K562 (cell line): ENCODE measurements at regions not wholly inside any gene's neighbourhood (a gene's known extent, or its start where the extent isn't known, plus 50 kb on each side); places are given as distances from the start of the nearest gene placed in this dataset.
"Not testable (repeated sequence)": the region's sequence is repeated elsewhere in the genome, so short reads cannot be mapped to it uniquely, and the experiment has no call there.

ENCODE experiments used
- ATAC-seq: fragments of 200-7000 bp; cut with Tn5 transposase; 3 replicates; pipeline ENCODE4 v1.9.1; 2020; ENCODE audit warnings: moderate library complexity
- BruUV-seq: library from RNA; stranded (reverse); fragments of 400-500 nt; replicated peaks from 2 replicates; lab custom pipeline; 2021; lab: Mats Ljungman, UMichigan
- CTCF ChIA-PET: fragments of 300-600 bp; formaldehyde crosslinking; extraction: SDS; loops from one replicate; lab custom pipeline; 2021; ENCODE audit warnings: low intra/inter-chr PET ratio; lab: Yijun Ruan, JAX
- POLR2A ChIA-PET: fragments of 300-600, 350-650 bp; sonication (Branson Sonifier 250); formaldehyde crosslinking; extraction: SDS; loops from one replicate; lab custom pipeline; 2021; ENCODE audit warnings: antibody characterized with exemption, inconsistent platforms; lab: Yijun Ruan, JAX
- DNase-seq, 4 experiments: peaks; one replicate each; pipeline versions ENCODE4 v3.0.0 to v3.0.0-alpha.2; 2011 to 2018; ENCODE audit warnings: low spot score in 3 of 4, mixed read lengths in 3 of 4; ENCODE audit errors: extremely low read depth in 1 of 4
- FAIRE-seq: peaks from 2 replicates; lab custom pipeline; 2011; peaks lifted over from hg19 to GRCh38; lab: Jason Lieb, UNC
- H2AFZ ChIP-seq: 2 replicates; pipeline ENCODE4 v1.6.0; 2011; ENCODE audit warnings: low read depth, low read length, control low read depth, inconsistent platforms
- H3K27ac ChIP-seq: fragments of 200-600 bp; 3 replicates; pipeline ENCODE4 v1.8.0; 2011; ENCODE audit warnings: low read depth, mild to moderate bottlenecking, control low read depth, inconsistent platforms, low read length, moderate library complexity, mixed read lengths; ENCODE audit errors: extremely low read depth
- H3K27me3 ChIP-seq, 2 experiments: fragments of 300-600 bp in 1 of 2; 2 replicates in 1 of 2; 3 replicates in 1 of 2; pipeline versions ENCODE4 v1.6.0 to v1.8.0; 2011; ENCODE audit warnings: inconsistent platforms in 2 of 2, low read length in 2 of 2, mild to moderate bottlenecking in 1 of 2, mixed read lengths in 1 of 2, moderate library complexity in 1 of 2; ENCODE audit not compliant: control insufficient read depth in 2 of 2, insufficient read depth in 2 of 2
- H3K36me3 ChIP-seq: fragments of 300-600 bp; 3 replicates; pipeline ENCODE4 v1.8.0; 2011; ENCODE audit warnings: mild to moderate bottlenecking, low read length, inconsistent platforms; ENCODE audit not compliant: control insufficient read depth, insufficient read depth
- H3K4me1 ChIP-seq, 2 experiments: fragments of 200-600 bp in 1 of 2; replicated peaks in 1 of 2; 2 replicates in 1 of 2; 3 replicates in 1 of 2; pipeline versions ENCODE4 v1.5.1 to v1.8.0; 2011; ENCODE audit warnings: inconsistent platforms in 2 of 2, low read length in 2 of 2, mild to moderate bottlenecking in 1 of 2, mixed read lengths in 1 of 2, moderate library complexity in 1 of 2; ENCODE audit not compliant: control insufficient read depth in 2 of 2, insufficient read depth in 2 of 2
- H3K4me2 ChIP-seq: 2 replicates; pipeline ENCODE4 v1.6.1; 2011; ENCODE audit warnings: low read length, control low read depth, inconsistent platforms, mixed read lengths; ENCODE audit not compliant: insufficient read depth
- H3K4me3 ChIP-seq: fragments of 200-600 bp; sonication (generic), shearing (Covaris generic); 2 replicates; pipeline ENCODE4 v1.5.1; 2016; ENCODE audit warnings: control low read depth, inconsistent platforms
- H3K79me2 ChIP-seq: fragments of 200-600 bp; 3 replicates; pipeline ENCODE4 v1.8.0; 2011; ENCODE audit warnings: low read length, inconsistent platforms; ENCODE audit not compliant: control insufficient read depth, insufficient read depth
- H3K9ac ChIP-seq, 2 experiments: 2 replicates each; pipeline versions ENCODE4 v1.6.0 to v1.6.1; 2011; ENCODE audit warnings: low read depth in 2 of 2, low read length in 2 of 2, control low read depth in 1 of 2, inconsistent platforms in 1 of 2, mild to moderate bottlenecking in 1 of 2, mixed read lengths in 1 of 2; ENCODE audit not compliant: insufficient read depth in 1 of 2
- H3K9me1 ChIP-seq: one replicate; pipeline ENCODE4 v1.6.0; 2011; ENCODE audit warnings: inconsistent platforms, mild to moderate bottlenecking, low read length, moderate library complexity; ENCODE audit not compliant: control insufficient read depth, insufficient read depth
- H3K9me3 ChIP-seq: replicated peaks from 2 replicates; pipeline ENCODE4 v1.5.1; 2011; ENCODE audit warnings: low read depth, low read length, inconsistent platforms; ENCODE audit not compliant: control insufficient read depth, insufficient read depth
- H4K20me1 ChIP-seq: replicated peaks from 2 replicates; pipeline ENCODE4 v1.6.1; 2011; ENCODE audit warnings: low read length, inconsistent platforms, mixed read lengths; ENCODE audit not compliant: control insufficient read depth, insufficient read depth
- KDM1A ChIP-seq, 2 experiments: fragments of 450-650 bp; IDR thresholded peaks; 2 replicates each; pipeline ENCODE4 v1.6.1; 2016; ENCODE audit warnings: mild to moderate bottlenecking in 2 of 2
- PHF21A ChIP-seq: fragments of 450-650 bp; IDR thresholded peaks from 2 replicates; pipeline ENCODE4 v1.6.1; 2017; ENCODE audit warnings: low read depth, borderline replicate concordance
- SRSF9 ChIP-seq: fragments of 200-400 bp; formaldehyde crosslinking; IDR thresholded peaks from 2 replicates; pipeline ENCODE4 v1.6.1; 2017; ENCODE audit warnings: low read depth, low read length, borderline replicate concordance
- WGBS: fragments of 100-300 bp; shearing (Covaris generic); methylation state at CpG from one replicate; pipeline ENCODE4 v1.1.6; 2016; ENCODE audit warnings: low coverage, mixed read lengths; ENCODE audit not compliant: insufficient coverage; ENCODE audit errors: missing lambda C conversion rate; 5-methylcytosine and 5-hydroxymethylcytosine counted together
- in situ Hi-C: fragments of 300-500 bp; cut with MboI; formaldehyde crosslinking; loops from 4 replicates; pipeline ENCODE4 v1.15.0; 2018; ENCODE audit warnings: inconsistent platforms, mixed read lengths
- intact Hi-C: fragments of 100-400 bp; cut with micrococcal nuclease; formaldehyde crosslinking; loops from 2 replicates; pipeline ENCODE4 v1.14.2; 2022
- TF ChIP-seq, protein P1 (sequence below): IDR thresholded peaks from 2 replicates; pipeline ENCODE4 v1.6.1; 2011; ENCODE audit warnings: borderline replicate concordance, low read depth, mild to moderate bottlenecking, moderate library complexity, low read length; ENCODE audit not compliant: insufficient read depth, poor library complexity, severe bottlenecking
- TF ChIP-seq, protein P2 (sequence below): sonication (generic); formaldehyde crosslinking; IDR thresholded peaks from 2 replicates; pipeline ENCODE4 v1.4.0; 2020; ENCODE audit warnings: mild to moderate bottlenecking, missing genetic modification reagents
- TF ChIP-seq, protein P3 (sequence below): fragments of 250-450 bp; sonication (Bioruptor Pico); IDR thresholded peaks from 2 replicates; pipeline ENCODE4 v1.5.0; 2021
- TF ChIP-seq, protein P4 (sequence below): fragments of 450-650 bp; formaldehyde crosslinking; IDR thresholded peaks from 2 replicates; pipeline ENCODE4 v1.4.0; 2020; ENCODE audit warnings: mild to moderate bottlenecking

DNA sequence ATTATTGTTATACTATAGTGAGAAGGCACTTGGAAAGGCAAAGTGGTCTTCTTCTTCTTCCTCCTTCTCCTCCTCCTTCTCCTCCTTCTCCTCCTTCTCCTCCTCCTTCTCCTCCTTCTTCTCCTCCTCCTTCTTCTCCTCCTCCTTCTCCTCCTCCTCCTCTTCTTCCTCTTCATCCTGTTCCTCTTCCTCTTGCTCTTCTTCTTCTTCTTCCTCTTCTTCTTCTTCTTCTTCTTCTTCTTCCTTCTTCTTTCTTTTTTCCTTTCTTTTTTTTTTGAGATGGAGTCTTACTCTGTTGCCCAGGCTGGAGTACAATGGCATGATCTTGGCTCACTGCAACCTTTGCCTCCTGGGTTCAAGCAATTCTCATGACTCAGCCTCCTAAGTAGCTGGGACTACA is 225.4 kb downstream of the TTC6 start:
- in situ Hi-C loops, CTCF ChIA-PET: not testable (repeated sequence)

DNA sequence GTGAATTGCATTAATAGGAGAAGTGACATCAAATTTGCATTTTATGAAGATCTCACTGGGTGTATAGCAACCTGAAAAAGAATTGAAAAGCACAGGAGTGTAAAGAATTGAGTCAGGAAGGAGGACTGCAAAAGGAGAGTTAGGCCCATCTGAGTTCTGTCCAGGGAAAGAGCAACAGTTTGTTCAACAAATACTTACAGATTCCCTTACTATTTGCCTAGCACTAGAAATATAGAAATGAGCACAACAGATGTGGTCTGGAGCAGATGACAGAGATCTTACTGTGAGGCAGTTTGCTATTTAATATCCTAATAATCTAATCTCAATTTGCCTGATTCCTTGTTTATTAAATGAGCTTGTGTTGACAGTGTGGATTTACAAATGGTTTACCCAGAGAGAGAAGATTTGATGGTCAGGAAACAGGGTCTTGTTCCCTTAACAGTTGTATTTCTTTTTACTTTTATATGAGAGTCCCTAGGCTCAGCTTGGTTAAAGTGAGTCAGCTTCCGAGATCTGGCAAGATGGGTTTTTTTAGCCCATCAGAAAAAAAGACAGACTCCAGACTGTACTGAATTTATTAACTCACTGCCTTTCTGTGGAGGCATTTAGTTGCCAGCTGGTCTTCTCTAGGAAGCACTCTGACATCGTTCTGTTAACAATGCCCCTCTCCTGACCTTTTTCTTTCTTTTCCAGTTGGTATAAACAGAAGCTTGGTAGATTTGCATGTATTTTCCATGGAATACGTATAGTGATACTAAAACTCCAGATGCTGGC is 229.7 kb downstream of the TTC6 start:
- H3K9ac ChIP-seq = no peak overlapping the region
- no peak for FAIRE-seq
- 0% methylated on average over 3 of the region's 3 CpGs for WGBS
- ATAC-seq = no peak
- H3K27me3 ChIP-seq = no peaks in the 10 kb centered on the region
- H3K27ac ChIP-seq = no peak overlapping the region
- H3K9me3 ChIP-seq = no peaks in the 10 kb centered on the region
- POLR2A ChIA-PET = no interaction called here
- no peaks in the 10 kb centered on the region for H3K4me1 ChIP-seq
- no peaks in the 10 kb centered on the region for H3K36me3 ChIP-seq
- H3K79me2 ChIP-seq = no peaks in the 10 kb centered on the region
- CTCF ChIA-PET = no interaction called here
- no peak overlapping the region for H2AFZ ChIP-seq
- no peaks in the 10 kb centered on the region for H4K20me1 ChIP-seq
- no peak overlapping the region for H3K4me3 ChIP-seq
- H3K9me1 ChIP-seq = no peaks in the 10 kb centered on the region
- in situ Hi-C loops = no loop called here
- no peak overlapping the region for H3K4me2 ChIP-seq
- no TSS peak for BruUV-seq
- no peak for DNase-seq
- intact Hi-C loops = no loop called here
- TF ChIP-seq SRSF9 (no peak), KDM1A (IDR thresholded peaks at IDR 0.05) (no peak), PHF21A (no peak)
- TF ChIP-seq, protein P1, sequence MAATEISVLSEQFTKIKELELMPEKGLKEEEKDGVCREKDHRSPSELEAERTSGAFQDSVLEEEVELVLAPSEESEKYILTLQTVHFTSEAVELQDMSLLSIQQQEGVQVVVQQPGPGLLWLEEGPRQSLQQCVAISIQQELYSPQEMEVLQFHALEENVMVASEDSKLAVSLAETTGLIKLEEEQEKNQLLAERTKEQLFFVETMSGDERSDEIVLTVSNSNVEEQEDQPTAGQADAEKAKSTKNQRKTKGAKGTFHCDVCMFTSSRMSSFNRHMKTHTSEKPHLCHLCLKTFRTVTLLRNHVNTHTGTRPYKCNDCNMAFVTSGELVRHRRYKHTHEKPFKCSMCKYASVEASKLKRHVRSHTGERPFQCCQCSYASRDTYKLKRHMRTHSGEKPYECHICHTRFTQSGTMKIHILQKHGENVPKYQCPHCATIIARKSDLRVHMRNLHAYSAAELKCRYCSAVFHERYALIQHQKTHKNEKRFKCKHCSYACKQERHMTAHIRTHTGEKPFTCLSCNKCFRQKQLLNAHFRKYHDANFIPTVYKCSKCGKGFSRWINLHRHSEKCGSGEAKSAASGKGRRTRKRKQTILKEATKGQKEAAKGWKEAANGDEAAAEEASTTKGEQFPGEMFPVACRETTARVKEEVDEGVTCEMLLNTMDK = no peak
- TF ChIP-seq, protein P2, sequence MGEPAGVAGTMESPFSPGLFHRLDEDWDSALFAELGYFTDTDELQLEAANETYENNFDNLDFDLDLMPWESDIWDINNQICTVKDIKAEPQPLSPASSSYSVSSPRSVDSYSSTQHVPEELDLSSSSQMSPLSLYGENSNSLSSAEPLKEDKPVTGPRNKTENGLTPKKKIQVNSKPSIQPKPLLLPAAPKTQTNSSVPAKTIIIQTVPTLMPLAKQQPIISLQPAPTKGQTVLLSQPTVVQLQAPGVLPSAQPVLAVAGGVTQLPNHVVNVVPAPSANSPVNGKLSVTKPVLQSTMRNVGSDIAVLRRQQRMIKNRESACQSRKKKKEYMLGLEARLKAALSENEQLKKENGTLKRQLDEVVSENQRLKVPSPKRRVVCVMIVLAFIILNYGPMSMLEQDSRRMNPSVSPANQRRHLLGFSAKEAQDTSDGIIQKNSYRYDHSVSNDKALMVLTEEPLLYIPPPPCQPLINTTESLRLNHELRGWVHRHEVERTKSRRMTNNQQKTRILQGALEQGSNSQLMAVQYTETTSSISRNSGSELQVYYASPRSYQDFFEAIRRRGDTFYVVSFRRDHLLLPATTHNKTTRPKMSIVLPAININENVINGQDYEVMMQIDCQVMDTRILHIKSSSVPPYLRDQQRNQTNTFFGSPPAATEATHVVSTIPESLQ (CRISPR knock-in tag) = no peak
- TF ChIP-seq, protein P3, sequence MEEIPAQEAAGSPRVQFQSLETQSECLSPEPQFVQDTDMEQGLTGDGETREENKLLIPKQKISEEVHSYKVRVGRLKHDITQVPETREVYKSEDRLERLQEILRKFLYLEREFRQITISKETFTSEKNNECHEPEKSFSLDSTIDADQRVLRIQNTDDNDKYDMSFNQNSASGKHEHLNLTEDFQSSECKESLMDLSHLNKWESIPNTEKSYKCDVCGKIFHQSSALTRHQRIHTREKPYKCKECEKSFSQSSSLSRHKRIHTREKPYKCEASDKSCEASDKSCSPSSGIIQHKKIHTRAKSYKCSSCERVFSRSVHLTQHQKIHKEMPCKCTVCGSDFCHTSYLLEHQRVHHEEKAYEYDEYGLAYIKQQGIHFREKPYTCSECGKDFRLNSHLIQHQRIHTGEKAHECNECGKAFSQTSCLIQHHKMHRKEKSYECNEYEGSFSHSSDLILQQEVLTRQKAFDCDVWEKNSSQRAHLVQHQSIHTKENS (CRISPR knock-in tag) = no peak
- TF ChIP-seq, protein P4, sequence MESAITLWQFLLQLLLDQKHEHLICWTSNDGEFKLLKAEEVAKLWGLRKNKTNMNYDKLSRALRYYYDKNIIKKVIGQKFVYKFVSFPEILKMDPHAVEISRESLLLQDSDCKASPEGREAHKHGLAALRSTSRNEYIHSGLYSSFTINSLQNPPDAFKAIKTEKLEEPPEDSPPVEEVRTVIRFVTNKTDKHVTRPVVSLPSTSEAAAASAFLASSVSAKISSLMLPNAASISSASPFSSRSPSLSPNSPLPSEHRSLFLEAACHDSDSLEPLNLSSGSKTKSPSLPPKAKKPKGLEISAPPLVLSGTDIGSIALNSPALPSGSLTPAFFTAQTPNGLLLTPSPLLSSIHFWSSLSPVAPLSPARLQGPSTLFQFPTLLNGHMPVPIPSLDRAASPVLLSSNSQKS (CRISPR knock-in tag) = no peak

More for the DNA sequence above, 225.4 kb downstream of the TTC6 start:
- H3K27ac ChIP-seq, H3K4me3 ChIP-seq, DNase-seq, intact Hi-C loops, H4K20me1 ChIP-seq, H3K79me2 ChIP-seq, POLR2A ChIA-PET, H2AFZ ChIP-seq, H3K9ac ChIP-seq, H3K4me2 ChIP-seq, H3K27me3 ChIP-seq, H3K4me1 ChIP-seq, H3K36me3 ChIP-seq, FAIRE-seq, H3K9me3 ChIP-seq, ATAC-seq, H3K9me1 ChIP-seq, BruUV-seq: not testable (repeated sequence)
